ENCODE measurements at regions not wholly inside any gene's neighbourhood (a gene's known extent, or its start where the extent isn't known, plus 50 kb on each side); places are given as distances from the start of the nearest gene placed in this dataset.

DNA sequence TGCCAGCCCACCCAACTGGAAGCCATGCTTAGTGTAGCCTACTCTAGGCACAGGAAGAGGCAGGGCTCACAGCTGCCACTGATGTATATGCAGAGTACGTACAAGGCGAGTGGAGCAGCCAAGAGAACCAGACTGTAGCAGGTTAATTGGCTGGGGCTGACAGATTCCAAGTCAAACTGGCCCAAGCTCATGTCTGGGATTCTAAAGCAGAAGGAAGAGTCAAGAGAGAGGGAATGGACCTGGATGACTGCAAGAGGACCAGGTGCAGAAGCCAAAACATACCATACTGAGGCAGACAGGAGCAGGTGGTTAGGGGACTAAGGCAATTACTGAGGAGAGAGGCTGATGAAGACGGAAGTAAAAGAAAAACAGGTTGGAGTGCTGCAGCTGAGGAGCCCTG is 51.3 kb upstream of the LRRN2 start:
- DNase-seq (ENCODE audit: low spot score) = no peak
- ATAC-seq (ENCODE audit: low read depth) = no peak
- Histone ChIP-seq H3K36me3 (ENCODE audit: low read depth) (no peaks in the 10 kb centered on the region), H3K9me3 (ENCODE audit: severe bottlenecking) (peaks cover 3% of the 10 kb centered on the region), H3K27ac (ENCODE audit: poor library complexity, severe bottlenecking) (no peak overlapping the region), H3K4me1 (ENCODE audit: insufficient read depth, poor library complexity, severe bottlenecking) (no peaks in the 10 kb centered on the region), H3K27me3 (ENCODE audit: insufficient read depth, poor library complexity, severe bottlenecking) (peaks cover 13% of the 10 kb centered on the region), H3K4me3 (ENCODE audit: severe bottlenecking) (no peak overlapping the region)
- TF ChIP-seq, protein P1, sequence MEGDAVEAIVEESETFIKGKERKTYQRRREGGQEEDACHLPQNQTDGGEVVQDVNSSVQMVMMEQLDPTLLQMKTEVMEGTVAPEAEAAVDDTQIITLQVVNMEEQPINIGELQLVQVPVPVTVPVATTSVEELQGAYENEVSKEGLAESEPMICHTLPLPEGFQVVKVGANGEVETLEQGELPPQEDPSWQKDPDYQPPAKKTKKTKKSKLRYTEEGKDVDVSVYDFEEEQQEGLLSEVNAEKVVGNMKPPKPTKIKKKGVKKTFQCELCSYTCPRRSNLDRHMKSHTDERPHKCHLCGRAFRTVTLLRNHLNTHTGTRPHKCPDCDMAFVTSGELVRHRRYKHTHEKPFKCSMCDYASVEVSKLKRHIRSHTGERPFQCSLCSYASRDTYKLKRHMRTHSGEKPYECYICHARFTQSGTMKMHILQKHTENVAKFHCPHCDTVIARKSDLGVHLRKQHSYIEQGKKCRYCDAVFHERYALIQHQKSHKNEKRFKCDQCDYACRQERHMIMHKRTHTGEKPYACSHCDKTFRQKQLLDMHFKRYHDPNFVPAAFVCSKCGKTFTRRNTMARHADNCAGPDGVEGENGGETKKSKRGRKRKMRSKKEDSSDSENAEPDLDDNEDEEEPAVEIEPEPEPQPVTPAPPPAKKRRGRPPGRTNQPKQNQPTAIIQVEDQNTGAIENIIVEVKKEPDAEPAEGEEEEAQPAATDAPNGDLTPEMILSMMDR (IDR thresholded peaks at IDR 0.05; ENCODE audit: poor library complexity, severe bottlenecking) = no peak

DNA sequence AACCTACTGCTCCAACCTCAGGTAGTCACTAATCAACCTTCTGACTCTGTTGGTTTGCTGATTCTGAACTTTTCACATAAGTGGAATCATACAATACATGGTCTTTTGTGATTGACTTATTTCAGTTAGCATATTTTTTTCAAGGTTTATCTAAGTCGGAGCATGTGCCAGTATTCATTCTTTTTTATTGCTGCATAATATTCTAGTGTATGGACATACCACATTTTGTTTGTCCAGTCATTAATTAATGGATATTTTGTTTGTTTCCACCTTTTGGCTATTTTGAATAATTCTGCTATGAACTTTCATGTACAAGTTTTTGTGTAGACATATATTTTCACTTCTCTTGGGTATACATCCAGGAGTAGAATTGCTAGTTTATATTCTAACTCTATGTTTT is 53.0 kb upstream of the LRRN2 start:
- no peaks in the 10 kb centered on the region for H3K36me3 ChIP-seq (ENCODE audit: low read depth)
- DNase-seq (ENCODE audit: low spot score) (no peak), ATAC-seq (ENCODE audit: low read depth) (no peak)
- TF ChIP-seq, protein P1 (IDR thresholded peaks at IDR 0.05; ENCODE audit: poor library complexity, severe bottlenecking) = no peak
- H3K27me3 ChIP-seq (ENCODE audit: insufficient read depth, poor library complexity, severe bottlenecking) = peaks cover 15% of the 10 kb centered on the region
- no peak overlapping the region for H3K4me3 ChIP-seq (ENCODE audit: severe bottlenecking)
- H3K4me1 ChIP-seq (ENCODE audit: insufficient read depth, poor library complexity, severe bottlenecking) = no peaks in the 10 kb centered on the region
- peaks cover 3% of the 10 kb centered on the region for H3K9me3 ChIP-seq (ENCODE audit: severe bottlenecking)
- no peak overlapping the region for H3K27ac ChIP-seq (ENCODE audit: poor library complexity, severe bottlenecking)

DNA sequence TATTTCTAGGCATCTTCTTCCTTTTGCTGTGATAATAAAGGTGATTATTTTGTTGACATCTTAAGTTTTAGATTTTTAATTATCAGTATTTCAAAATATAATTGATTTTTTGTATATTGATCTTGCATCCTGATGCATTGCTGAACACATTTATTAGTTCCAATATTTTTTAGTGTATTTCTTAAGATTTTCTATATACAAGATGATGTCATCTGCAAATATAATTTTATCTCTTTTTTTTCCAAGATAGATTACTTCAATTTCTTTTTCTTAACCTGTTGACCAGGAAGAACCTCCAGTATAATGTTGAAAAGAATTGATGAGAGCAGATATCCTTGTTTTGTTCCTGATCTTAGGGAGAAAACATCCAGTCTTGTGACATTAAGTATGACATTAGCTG is 54.8 kb upstream of the LRRN2 start:
- TF ChIP-seq, protein P1 (IDR thresholded peaks at IDR 0.05; ENCODE audit: poor library complexity, severe bottlenecking) = no peak

GRCh38 chr1:204741440-204741839 is 55.9 kb upstream of the LRRN2 start:
- Histone ChIP-seq H3K4me1 (ENCODE audit: insufficient read depth, poor library complexity, severe bottlenecking) (no peaks in the 10 kb centered on the region), H3K36me3 (ENCODE audit: low read depth) (no peaks in the 10 kb centered on the region), H3K27me3 (ENCODE audit: insufficient read depth, poor library complexity, severe bottlenecking) (peaks cover 15% of the 10 kb centered on the region), H3K27ac (ENCODE audit: poor library complexity, severe bottlenecking) (no peak overlapping the region), H3K9me3 (ENCODE audit: severe bottlenecking) (peaks cover 3% of the 10 kb centered on the region), H3K4me3 (ENCODE audit: severe bottlenecking) (no peak overlapping the region)
- no peak for ATAC-seq (ENCODE audit: low read depth)
- DNase-seq (ENCODE audit: low spot score) = no peak
- TF ChIP-seq, protein P1 (IDR thresholded peaks at IDR 0.05; ENCODE audit: poor library complexity, severe bottlenecking) = no peak

More for the DNA sequence above, 54.8 kb upstream of the LRRN2 start:
- Histone ChIP-seq H3K9me3 (ENCODE audit: severe bottlenecking) (peaks cover 3% of the 10 kb centered on the region), H3K27ac (ENCODE audit: poor library complexity, severe bottlenecking) (no peak overlapping the region), H3K36me3 (ENCODE audit: low read depth) (no peaks in the 10 kb centered on the region), H3K4me1 (ENCODE audit: insufficient read depth, poor library complexity, severe bottlenecking) (no peaks in the 10 kb centered on the region), H3K27me3 (ENCODE audit: insufficient read depth, poor library complexity, severe bottlenecking) (peaks cover 15% of the 10 kb centered on the region), H3K4me3 (ENCODE audit: severe bottlenecking) (no peak overlapping the region)
- DNase-seq (ENCODE audit: low spot score) (no peak), ATAC-seq (ENCODE audit: low read depth) (no peak)

DNA sequence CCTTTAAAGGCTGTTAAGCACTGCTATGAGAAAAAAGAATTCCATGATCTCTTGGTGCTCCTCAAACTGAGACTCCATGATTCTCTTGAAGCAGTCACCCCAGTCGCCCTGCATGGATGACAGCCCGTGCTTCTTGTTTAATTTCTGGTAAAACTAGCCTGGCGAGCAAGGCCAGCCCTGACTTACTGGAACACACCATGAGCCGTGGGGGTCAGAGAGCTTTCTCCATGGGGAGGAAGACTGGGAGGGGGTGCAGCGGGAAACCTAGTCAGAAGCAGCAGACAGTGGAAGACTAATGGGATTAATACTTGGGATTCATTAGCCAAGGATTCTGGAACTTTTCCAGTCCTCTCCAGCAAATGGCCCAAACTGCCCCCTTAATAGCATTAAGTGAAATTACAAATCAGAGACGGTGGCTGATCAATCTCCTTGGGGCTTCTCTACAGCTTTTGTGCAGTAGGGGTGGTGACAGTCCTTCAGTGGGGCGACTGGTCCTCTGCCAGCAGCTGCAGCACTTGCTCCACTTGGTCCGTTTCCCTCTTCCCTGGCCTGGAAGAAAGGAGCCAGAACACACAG is 57.2 kb upstream of the LRRN2 start:
- no peaks in the 10 kb centered on the region for H3K4me1 ChIP-seq (ENCODE audit: insufficient read depth, poor library complexity, severe bottlenecking)
- no peak for DNase-seq (ENCODE audit: low spot score)
- peaks cover 3% of the 10 kb centered on the region for H3K9me3 ChIP-seq (ENCODE audit: severe bottlenecking)
- ATAC-seq (ENCODE audit: low read depth) = no peak
- peaks cover 15% of the 10 kb centered on the region for H3K27me3 ChIP-seq (ENCODE audit: insufficient read depth, poor library complexity, severe bottlenecking)
- H3K36me3 ChIP-seq (ENCODE audit: low read depth) = no peaks in the 10 kb centered on the region
- TF ChIP-seq, protein P1 (IDR thresholded peaks at IDR 0.05; ENCODE audit: poor library complexity, severe bottlenecking) = no peak
- H3K27ac ChIP-seq (ENCODE audit: poor library complexity, severe bottlenecking) = no peak overlapping the region
- no peak overlapping the region for H3K4me3 ChIP-seq (ENCODE audit: severe bottlenecking)

Data from RWPE2 (cell line).